NCI-H1105 treated with DMSO at 0.1 percent for 48 hours (cell line): ENCODE measurements at regions not wholly inside any gene's neighbourhood (a gene's known extent, or its start where the extent isn't known, plus 50 kb on each side); places are given as distances from the start of the nearest gene placed in this dataset.
"Not testable (repeated sequence)": the region's sequence is repeated elsewhere in the genome, so short reads cannot be mapped to it uniquely, and the experiment has no call there.

ENCODE experiments used
- DNase-seq: peaks from one replicate; lab custom pipeline; 2025; lab: John Stamatoyannopoulos, UW

GRCh38 chr1:194067772-194068171 is 881.4 kb upstream of the B3GALT2 start:
- DNase-seq, result no peak

- no peak for DNase-seq
Measured at GRCh38 chr1:194062962-194063361, 876.5 kb upstream of the B3GALT2 start.

DNA sequence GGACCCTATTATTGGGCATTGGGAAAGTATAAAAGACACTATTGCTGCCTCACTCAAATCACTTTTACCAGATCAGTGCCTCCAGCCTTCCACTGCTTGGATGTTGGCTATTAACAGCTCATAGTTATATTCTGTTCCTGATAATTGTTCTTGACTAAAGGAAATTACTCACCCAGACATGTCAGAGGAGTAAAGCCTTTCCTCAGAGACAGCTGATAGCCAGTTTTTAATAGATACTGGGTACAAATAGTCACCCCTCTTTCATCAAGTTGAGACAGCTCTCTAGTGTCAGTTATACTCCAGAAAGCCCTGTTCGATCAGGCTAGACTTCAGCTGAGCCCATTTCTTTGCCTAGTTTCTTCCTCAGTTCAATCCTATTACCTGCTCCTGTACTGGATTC is 876.1 kb upstream of the B3GALT2 start:
- DNase-seq, result no peak

- DNase-seq, result no peak
Measured at GRCh38 chr1:194060481-194060880, 874.1 kb upstream of the B3GALT2 start.

GRCh38 chr1:194058268-194058667 is 871.9 kb upstream of the B3GALT2 start:
- DNase-seq, result not testable (repeated sequence)

- DNase-seq, result no peak
Measured at GRCh38 chr1:194056169-194056568, 869.8 kb upstream of the B3GALT2 start.

- DNase-seq, result no peak
Measured at GRCh38 chr1:194055536-194055935, 869.1 kb upstream of the B3GALT2 start.

DNA sequence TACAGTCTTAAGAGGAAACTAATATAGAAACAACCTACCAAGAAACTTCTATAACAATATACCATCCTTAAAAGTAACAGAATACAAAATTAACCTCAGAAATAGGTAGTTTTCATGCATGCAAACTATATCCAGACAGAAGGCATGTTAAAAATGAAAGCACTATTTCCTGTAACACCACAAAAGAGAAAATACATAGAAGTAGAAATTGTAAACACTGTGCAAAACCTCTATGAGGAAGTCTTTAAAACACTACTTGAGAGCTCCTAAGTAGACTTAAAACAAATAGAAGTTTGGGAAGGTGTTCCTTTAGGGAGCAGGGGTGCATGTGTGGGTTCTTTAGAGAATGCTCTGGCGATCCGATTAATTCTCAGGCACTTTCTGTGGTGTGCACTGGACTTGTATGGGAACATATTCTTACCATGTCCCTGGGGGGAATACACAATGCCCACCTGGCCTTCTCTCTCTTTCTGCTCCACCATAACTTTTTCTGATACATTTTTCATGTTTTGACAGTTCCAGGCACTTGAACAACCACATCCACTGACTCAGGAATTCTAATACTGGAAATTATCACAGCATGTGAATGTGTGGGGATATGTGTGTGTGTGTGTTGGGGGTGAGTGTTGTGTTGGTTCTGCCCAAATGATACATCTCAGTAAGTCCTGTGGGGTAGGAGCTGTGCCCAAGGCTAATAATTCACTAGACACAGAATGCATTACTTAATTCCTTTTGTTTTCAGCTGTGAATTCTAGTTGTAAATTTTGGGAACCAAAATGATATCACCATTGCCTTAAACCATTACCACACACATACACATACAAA is 866.3 kb upstream of the B3GALT2 start:
- no peak for DNase-seq

- DNase-seq, result no peak
Measured at GRCh38 chr1:194047921-194048320, 861.5 kb upstream of the B3GALT2 start.

- no peak for DNase-seq
Measured at GRCh38 chr1:194047206-194047605, 860.8 kb upstream of the B3GALT2 start.

- no peak for DNase-seq
Measured at GRCh38 chr1:194045416-194045815, 859.0 kb upstream of the B3GALT2 start.

DNA sequence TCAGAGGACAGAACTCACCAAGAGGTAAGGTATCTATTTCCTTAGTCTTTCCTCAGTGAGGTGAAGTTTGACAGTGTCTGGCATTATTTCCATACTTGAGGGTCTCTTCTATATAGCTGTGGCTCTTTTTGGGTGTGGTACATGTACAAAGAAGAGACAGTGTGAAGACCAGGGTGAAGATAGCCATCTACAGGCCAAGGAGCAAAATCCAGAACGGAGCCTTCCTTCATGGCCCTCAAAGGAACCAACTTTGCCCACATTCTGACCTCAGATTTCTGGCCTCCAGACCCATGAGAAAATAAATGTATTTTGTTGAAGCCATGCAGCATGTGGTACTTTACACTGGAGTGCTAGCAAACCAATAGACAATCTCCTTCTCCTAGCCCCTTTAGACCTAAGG is 858.5 kb upstream of the B3GALT2 start:
- DNase-seq, result no peak

- DNase-seq, result no peak
Measured at GRCh38 chr1:194043984-194044755, 857.8 kb upstream of the B3GALT2 start.

DNA sequence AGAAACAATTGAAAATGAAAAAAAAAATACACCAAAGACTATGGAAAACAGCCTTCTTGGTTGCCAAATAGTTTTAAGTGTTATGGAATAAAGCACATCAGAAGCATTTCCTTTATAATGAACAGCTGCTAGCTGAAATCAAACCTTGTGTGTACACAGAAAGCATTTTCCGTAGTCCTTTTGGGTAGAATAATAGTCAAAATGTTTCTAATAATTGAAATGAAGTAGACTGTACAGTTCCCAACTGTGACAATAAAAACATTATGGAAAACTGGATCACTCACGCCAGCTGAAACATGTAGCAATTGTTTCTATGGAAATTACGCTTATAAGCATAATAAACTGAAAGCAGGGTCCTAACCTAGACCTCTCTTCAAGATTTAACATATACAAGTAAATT is 856.3 kb upstream of the B3GALT2 start:
- DNase-seq, result no peak

DNA sequence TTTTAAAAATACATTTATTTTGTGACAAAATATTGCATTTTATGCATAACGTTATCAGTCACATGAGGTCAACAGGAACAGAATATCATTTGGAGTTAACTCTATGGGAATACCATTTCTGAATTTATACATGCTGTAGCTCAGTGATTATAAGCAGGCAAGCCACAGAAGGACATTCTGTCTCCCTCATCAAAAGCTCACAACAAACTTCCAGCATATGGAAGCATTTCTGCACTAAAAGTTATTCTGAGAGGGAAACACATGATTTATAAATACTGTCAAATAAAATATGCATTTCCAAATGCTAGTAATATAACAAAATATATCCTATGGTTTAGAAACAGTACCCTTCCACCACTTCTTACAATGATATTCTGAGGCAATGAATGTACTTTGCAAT is 854.1 kb upstream of the B3GALT2 start:
- no peak for DNase-seq

DNA sequence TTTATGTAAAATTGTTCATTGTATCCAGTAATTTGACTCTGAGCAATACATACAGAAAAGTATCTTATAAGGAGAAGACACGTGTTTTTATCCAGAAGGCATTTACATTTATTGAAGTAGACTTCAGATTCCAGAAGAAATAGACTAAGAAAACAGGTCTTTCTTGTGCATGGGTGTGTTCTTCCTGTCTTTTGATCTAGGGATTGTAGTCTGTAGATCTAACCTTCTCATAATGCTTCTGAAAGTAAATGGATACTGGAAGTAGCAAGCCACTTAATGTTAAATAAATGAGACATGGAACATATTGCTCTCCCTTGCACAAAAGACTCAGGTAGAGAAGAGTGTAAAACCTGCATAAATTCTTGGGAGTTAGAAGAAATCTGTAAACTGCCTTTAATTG is 853.2 kb upstream of the B3GALT2 start:
- no peak for DNase-seq

DNA sequence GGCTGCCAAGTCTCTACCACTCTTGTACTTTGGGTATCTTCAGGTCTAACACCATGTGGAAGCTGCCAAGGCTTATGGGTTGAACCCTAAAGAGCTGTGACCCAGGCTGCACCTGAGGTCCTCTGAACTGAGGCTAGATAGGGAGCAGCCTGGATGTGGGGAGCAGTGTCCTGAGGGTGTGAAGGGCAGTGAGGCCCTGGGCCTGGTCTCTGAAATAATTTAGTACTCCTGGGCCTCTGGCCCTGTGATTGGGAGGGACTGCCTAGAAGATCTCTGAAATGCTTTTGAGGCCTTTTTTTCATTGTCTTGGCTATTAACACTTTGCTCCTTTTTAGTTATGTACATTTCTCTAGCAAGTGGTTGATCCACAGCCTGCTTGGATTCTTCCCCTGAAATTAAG is 847.2 kb upstream of the B3GALT2 start:
- no peak for DNase-seq

DNA sequence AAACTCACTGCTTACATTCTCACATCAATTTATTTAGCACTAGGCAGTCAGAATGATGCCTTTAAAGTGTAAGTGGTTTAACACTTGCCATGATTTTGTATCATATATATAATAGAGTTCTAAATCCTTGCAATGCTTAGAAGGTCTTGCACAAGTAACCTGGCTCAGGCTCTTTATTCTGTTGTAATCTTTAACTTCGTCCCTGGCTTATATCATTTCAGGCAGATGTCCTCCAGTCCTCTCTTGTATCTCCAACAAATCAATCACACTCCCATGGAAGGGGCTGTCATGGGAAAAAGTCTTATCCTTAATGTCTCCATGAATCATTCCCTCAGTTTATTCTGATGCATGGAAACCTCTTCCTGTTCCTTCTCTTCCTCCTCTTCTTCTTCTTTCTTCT is 841.6 kb upstream of the B3GALT2 start:
- DNase-seq, result no peak

DNA sequence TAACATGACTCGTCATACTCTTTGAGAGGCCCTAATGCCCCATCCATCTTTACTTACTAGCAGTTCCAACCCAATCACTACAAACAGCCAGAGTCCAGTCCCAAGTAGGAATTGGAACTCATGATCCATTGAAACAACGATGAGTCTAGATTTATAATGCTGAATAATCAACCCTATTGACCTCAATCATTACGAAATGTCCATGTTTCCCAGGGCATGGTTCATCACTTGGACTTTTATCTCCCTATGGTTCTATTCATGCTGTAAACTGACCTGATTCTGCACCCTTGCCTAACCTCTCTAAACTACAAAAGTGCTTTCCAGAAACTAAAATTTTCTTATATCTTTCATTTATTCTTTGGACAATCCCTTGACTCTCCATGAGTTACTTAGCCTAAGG is 840.0 kb upstream of the B3GALT2 start:
- no peak for DNase-seq

DNA sequence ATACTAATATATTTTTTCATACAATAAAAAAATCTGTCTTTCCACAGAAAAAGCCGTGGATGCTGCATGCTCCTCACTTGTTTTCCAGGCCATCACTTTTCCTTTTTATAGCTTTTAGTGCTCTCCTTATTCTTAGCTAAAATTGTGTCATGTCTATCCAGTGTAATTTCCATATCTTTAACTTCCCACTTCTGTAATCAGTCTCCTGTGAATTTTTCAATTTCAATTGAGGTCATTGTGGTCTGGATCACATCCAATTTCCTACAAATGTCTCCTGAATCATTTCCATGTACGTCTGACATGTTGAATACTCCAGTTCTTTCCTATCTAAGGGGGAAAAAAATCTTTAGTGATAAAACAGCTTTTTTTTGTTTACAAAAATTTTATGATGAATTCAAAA is 838.2 kb upstream of the B3GALT2 start:
- DNase-seq, result peak; percentile 3

GRCh38 chr1:194014014-194014413 is 827.6 kb upstream of the B3GALT2 start:
- no peak for DNase-seq

DNA sequence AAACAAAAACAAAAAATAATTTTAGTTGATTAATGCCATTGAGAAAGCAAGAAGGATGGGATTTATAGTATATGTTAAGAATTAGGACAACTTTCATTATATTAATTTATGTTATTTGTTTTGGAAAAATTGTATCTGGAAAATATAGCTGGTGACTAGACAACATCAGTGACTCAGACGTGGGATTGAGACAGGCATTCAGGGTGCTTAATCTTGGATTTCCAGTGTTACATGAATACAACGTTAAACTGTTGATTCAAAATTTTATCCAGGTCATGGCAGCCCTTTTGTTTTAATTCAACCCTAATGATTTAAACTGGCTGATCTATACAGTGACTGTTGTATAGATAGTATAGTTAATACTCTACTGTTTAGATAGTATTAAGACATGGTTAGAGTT is 827.1 kb upstream of the B3GALT2 start:
- no peak for DNase-seq

- DNase-seq, result no peak
Measured at GRCh38 chr1:194004146-194004545, 817.7 kb upstream of the B3GALT2 start.
